ENCODE measurements at regions not wholly inside any gene's neighbourhood (a gene's known extent, or its start where the extent isn't known, plus 50 kb on each side); places are given as distances from the start of the nearest gene placed in this dataset.

GRCh38 chr2:121034551-121034950 is 250.5 kb downstream of the TFCP2L1 start:
- TF ChIP-seq CTCF (IDR thresholded peaks at IDR 0.05; ENCODE audit: borderline replicate concordance) = no peak
- Histone ChIP-seq H3K9me3 (replicated peaks) (no peaks in the 10 kb centered on the region), H3K4me3 (no peak overlapping the region), H3K4me1 (no peaks in the 10 kb centered on the region), H3K27ac (replicated peaks) (no peak overlapping the region), H3K36me3 (no peaks in the 10 kb centered on the region), H3K27me3 (ENCODE audit: low read depth) (peaks cover 68% of the 10 kb centered on the region)
- DNase-seq = no peak
- intact Hi-C loops (cut with micrococcal nuclease) = no loop called here

- Histone ChIP-seq H3K36me3 (no peaks in the 10 kb centered on the region), H3K27ac (replicated peaks) (no peak overlapping the region), H3K4me3 (no peak overlapping the region), H3K4me1 (no peaks in the 10 kb centered on the region), H3K9me3 (replicated peaks) (no peaks in the 10 kb centered on the region), H3K27me3 (ENCODE audit: low read depth) (peaks cover 58% of the 10 kb centered on the region)
- intact Hi-C loops (cut with micrococcal nuclease) = no loop called here
- DNase-seq = no peak
- TF ChIP-seq CTCF (IDR thresholded peaks at IDR 0.05; ENCODE audit: borderline replicate concordance) = no peak
Measured at GRCh38 chr2:121036226-121036692, 248.7 kb downstream of the TFCP2L1 start.

DNA sequence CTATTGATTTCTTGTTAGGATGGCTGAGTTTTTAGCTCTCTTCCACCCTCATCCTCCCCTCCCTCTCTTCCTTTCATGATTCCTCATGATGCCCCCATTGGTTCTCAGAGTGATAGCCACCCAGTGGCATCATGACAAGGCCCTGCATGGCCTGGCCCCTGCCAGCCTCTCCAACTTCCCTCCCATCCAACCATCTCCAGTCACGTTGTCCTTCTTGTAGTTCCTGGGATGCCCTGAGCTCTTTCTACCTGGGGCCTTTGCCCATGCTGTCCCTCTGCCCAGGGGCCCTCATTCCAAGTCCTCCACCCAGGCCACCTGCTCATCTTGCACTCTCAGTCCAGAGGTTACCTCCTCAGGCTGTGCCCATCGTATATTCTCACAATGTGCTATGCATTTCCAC is 247.5 kb downstream of the TFCP2L1 start:
- no peaks in the 10 kb centered on the region for H3K4me1 ChIP-seq
- peaks cover 52% of the 10 kb centered on the region for H3K27me3 ChIP-seq (ENCODE audit: low read depth)
- DNase-seq = no peak
- TF ChIP-seq CTCF (IDR thresholded peaks at IDR 0.05; ENCODE audit: borderline replicate concordance) = no peak
- no peak overlapping the region for H3K27ac ChIP-seq (replicated peaks)
- H3K9me3 ChIP-seq (replicated peaks) = no peaks in the 10 kb centered on the region
- intact Hi-C loops (cut with micrococcal nuclease) = no loop called here
- no peak overlapping the region for H3K4me3 ChIP-seq
- no peaks in the 10 kb centered on the region for H3K36me3 ChIP-seq

DNA sequence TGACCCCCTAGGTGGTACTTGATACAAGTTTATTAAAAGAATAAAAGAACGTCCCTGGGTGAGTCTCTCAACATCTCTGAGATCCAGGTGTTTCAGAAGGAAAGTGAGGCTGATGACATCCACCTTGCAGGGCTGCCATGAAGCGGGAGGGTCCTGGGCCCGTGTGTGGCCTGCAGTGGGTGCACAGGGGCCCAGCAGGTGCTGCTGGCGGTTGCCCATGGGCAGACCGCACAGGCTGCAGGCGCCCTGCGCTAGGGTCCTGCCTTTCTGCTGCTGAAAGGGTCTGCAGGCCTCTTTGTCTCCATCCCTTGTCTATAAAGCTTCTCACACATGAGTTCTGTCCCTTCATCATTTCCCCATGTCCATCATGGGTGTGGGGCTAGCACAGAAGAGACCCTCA is 247.0 kb downstream of the TFCP2L1 start:
- H3K4me1 ChIP-seq = no peaks in the 10 kb centered on the region
- peaks cover 52% of the 10 kb centered on the region for H3K27me3 ChIP-seq (ENCODE audit: low read depth)
- no peak for DNase-seq
- no peak overlapping the region for H3K27ac ChIP-seq (replicated peaks)
- peaks cover under 1% of the 10 kb centered on the region for H3K9me3 ChIP-seq (replicated peaks)
- H3K36me3 ChIP-seq = no peaks in the 10 kb centered on the region
- TF ChIP-seq CTCF (IDR thresholded peaks at IDR 0.05; ENCODE audit: borderline replicate concordance) = no peak
- H3K4me3 ChIP-seq = no peak overlapping the region
- intact Hi-C loops (cut with micrococcal nuclease) = no loop called here

DNA sequence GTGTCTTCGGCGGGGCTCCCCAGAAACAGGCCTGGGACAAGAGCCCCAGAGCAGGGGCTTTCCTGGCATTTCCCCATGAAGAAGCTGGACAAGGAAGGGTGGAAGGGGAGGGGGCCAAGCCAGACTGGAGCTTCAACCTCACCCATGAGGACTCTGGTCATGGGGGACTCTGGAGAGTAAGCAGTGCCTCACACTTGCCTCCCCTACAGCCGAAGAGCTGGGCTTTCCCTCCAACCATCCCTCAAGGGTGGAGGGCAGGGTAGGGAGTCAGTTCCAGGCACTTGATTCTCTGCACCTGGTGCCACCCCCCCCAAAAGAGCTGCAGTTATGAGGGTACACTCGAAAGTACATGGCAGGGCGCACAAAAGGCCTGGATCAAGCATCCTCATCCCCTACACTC is 246.6 kb downstream of the TFCP2L1 start:
- no peak for TF ChIP-seq CTCF (IDR thresholded peaks at IDR 0.05; ENCODE audit: borderline replicate concordance)
- H3K4me1 ChIP-seq = no peaks in the 10 kb centered on the region
- H3K9me3 ChIP-seq (replicated peaks) = peaks cover 5% of the 10 kb centered on the region
- no peaks in the 10 kb centered on the region for H3K36me3 ChIP-seq
- intact Hi-C loops (cut with micrococcal nuclease) = no loop called here
- no peak overlapping the region for H3K4me3 ChIP-seq
- DNase-seq = no peak
- H3K27ac ChIP-seq (replicated peaks) = no peak overlapping the region
- peaks cover 51% of the 10 kb centered on the region for H3K27me3 ChIP-seq (ENCODE audit: low read depth)

All from left ventricle myocardium inferior (tissue), 1 donor.